ENCODE measurements at regions not wholly inside any gene's neighbourhood (a gene's known extent, or its start where the extent isn't known, plus 50 kb on each side); places are given as distances from the start of the nearest gene placed in this dataset.

DNA sequence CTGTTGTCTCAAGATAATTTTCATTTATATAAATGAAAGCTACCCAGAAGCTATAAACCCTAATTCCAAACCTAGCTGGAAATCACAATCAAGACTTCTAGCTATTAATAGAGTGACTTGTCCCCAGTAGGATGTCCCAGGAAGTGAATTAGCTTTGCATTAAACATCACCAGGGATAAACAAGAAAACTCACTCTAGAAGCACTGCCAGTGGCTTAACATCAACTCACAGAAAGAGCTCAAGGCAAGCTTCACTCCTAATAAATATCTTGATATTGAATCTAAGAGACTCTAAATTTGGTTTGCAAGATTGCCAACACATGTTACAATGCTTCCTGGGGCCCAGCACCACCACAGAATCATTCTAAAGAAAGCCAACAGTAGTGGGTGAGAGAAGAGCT lies 468.7 kb upstream of the FAM241A start:
- Histone ChIP-seq H3K9ac (ENCODE audit: low read length) (no peak overlapping the region), H3K27ac (ENCODE audit: low read depth, low read length) (no peak overlapping the region)

DNA sequence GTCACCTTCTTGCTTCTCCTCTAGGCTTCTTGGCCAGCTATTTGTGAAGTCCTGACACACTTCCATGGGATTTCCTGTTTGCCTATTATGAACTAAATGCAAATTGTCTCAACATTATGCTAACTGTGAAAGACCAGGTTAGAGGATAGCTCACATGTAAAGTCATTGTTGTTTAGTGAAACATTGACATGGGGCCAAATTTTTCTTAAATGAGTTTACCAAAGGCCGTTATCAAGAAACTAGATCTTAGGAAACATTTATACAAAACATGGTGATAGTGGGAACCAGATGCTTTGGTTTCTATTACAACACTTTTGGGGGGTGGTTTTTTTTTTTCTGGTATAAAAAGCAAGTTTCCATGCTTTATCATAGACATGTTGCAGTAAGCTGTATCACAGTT lies 466.8 kb upstream of the FAM241A start:
- H3K4me1 ChIP-seq (ENCODE audit: control insufficient read depth, insufficient read depth, low read length) = 0 out of 2 replicates have a peak, but pooled peaks cover 3% of the 10 kb centered on the region
- H3K27ac ChIP-seq (ENCODE audit: low read depth, low read length) = no peak overlapping the region
- H3K9ac ChIP-seq (ENCODE audit: low read length) = no peak overlapping the region
- H3K4me3 ChIP-seq (ENCODE audit: low read depth, low read length) = no peak overlapping the region
- no peaks in the 10 kb centered on the region for H3K9me3 ChIP-seq (ENCODE audit: control insufficient read depth, insufficient read depth, low read depth, low read length)
- H3K36me3 ChIP-seq (ENCODE audit: control insufficient read depth, insufficient read depth, low read length) = no peaks in the 10 kb centered on the region
- no peaks in the 10 kb centered on the region for H3K27me3 ChIP-seq (ENCODE audit: control insufficient read depth, insufficient read depth, low read length)

More for the DNA sequence above, 468.7 kb upstream of the FAM241A start:
- H3K4me3 ChIP-seq (ENCODE audit: low read depth, low read length) = no peak overlapping the region
- H3K4me1 ChIP-seq (ENCODE audit: control insufficient read depth, insufficient read depth, low read length) = 0 out of 2 replicates have a peak, but pooled peaks cover 3% of the 10 kb centered on the region
- H3K36me3 ChIP-seq (ENCODE audit: control insufficient read depth, insufficient read depth, low read length) = no peaks in the 10 kb centered on the region
- H3K9me3 ChIP-seq (ENCODE audit: control insufficient read depth, insufficient read depth, low read depth, low read length) = no peaks in the 10 kb centered on the region
- no peaks in the 10 kb centered on the region for H3K27me3 ChIP-seq (ENCODE audit: control insufficient read depth, insufficient read depth, low read length)

DNA sequence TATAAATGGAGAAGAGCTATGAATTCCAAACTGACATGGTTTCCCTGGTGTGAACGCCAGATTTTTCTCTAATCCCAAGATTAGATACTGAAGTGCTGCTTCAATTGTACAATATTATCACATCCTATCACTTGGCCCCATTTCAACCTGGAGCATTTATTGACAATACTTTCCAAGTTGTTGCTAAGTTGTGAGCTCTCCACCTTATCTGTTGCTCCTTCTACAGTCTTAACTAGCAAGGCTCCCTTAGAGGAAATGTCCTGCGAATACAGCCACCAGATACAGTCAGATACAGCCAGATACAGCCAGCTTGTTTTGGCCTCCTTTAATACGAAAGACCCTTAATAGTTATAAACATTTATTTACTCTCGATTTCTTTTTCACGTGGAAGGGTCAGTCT lies 466.3 kb upstream of the FAM241A start:
- H3K9ac ChIP-seq (ENCODE audit: low read length) = no peak overlapping the region
- 0 out of 2 replicates have a peak, but pooled peaks cover 3% of the 10 kb centered on the region for H3K4me1 ChIP-seq (ENCODE audit: control insufficient read depth, insufficient read depth, low read length)
- H3K27me3 ChIP-seq (ENCODE audit: control insufficient read depth, insufficient read depth, low read length) = no peaks in the 10 kb centered on the region
- no peaks in the 10 kb centered on the region for H3K9me3 ChIP-seq (ENCODE audit: control insufficient read depth, insufficient read depth, low read depth, low read length)
- no peak overlapping the region for H3K27ac ChIP-seq (ENCODE audit: low read depth, low read length)
- no peak overlapping the region for H3K4me3 ChIP-seq (ENCODE audit: low read depth, low read length)
- H3K36me3 ChIP-seq (ENCODE audit: control insufficient read depth, insufficient read depth, low read length) = no peaks in the 10 kb centered on the region

DNA sequence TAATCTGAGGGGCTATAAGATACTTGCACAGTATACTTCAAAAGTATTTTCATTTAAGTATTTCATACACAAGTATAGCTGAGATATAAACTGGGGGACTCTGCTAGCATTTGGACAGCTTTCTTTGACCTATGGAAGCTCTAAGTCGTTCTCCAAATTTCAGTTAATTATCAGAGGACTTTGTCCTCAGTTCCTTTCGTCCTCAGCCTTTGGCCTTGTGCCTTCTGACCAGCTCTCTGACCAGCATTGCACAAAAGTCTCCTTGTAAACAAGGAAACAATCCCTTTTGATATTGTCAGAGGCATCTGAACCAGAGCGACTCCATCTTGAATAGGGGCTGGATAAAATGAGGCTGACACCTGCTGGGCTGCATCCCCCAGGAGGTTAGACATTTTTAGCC lies 464.0 kb upstream of the FAM241A start:
- Histone ChIP-seq H3K9ac (ENCODE audit: low read length) (no peak overlapping the region), H3K4me3 (ENCODE audit: low read depth, low read length) (no peak overlapping the region), H3K27ac (ENCODE audit: low read depth, low read length) (no peak overlapping the region), H3K4me1 (ENCODE audit: control insufficient read depth, insufficient read depth, low read length) (0 out of 2 replicates have a peak, but pooled peaks cover 3% of the 10 kb centered on the region), H3K9me3 (ENCODE audit: control insufficient read depth, insufficient read depth, low read depth, low read length) (no peaks in the 10 kb centered on the region), H3K27me3 (ENCODE audit: control insufficient read depth, insufficient read depth, low read length) (no peaks in the 10 kb centered on the region), H3K36me3 (ENCODE audit: control insufficient read depth, insufficient read depth, low read length) (no peaks in the 10 kb centered on the region)

DNA sequence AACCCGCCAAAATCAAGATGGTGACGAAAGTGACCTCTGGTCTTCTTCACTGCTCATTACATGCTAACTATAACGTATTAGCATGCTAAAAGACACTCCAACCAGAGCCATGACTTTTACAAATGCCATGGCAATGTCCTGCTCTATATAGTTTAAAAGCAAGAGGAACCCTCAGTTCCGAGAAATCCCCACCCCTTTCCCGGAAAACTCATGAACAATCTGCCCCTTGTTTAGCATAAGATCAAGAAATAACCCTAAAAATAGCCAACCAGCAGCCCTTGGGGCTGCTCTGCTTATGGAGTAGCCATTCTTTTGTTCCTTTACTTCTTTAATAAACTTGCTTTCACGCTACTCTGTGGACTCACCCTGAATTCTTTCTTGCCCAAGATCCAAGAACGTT lies 463.5 kb upstream of the FAM241A start:
- no peak overlapping the region for H3K27ac ChIP-seq (ENCODE audit: low read depth, low read length)
- H3K27me3 ChIP-seq (ENCODE audit: control insufficient read depth, insufficient read depth, low read length) = no peaks in the 10 kb centered on the region
- H3K4me3 ChIP-seq (ENCODE audit: low read depth, low read length) = no peak overlapping the region
- 0 out of 2 replicates have a peak, but pooled peaks cover 3% of the 10 kb centered on the region for H3K4me1 ChIP-seq (ENCODE audit: control insufficient read depth, insufficient read depth, low read length)
- H3K36me3 ChIP-seq (ENCODE audit: control insufficient read depth, insufficient read depth, low read length) = no peaks in the 10 kb centered on the region
- no peak overlapping the region for H3K9ac ChIP-seq (ENCODE audit: low read length)
- no peaks in the 10 kb centered on the region for H3K9me3 ChIP-seq (ENCODE audit: control insufficient read depth, insufficient read depth, low read depth, low read length)

DNA sequence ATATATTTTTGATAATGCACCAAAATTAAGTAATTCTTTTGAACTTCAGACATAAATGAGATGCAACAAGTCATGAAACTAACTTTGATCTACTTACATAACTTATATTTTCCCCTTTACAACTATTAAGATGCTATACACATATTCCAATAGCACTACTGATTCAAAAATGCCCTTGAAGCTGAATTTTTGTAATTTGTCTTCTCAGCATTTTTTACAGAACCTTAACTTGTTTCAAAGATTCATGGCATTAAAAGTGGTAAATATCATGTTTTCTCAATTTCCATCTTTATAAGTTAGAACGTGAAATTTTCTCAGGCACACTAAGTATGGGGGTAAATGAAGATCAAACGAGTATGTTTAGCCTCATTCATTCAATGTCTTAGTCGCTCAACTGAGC lies 460.0 kb upstream of the FAM241A start:
- Histone ChIP-seq H3K4me3 (ENCODE audit: low read depth, low read length) (no peak overlapping the region), H3K36me3 (ENCODE audit: control insufficient read depth, insufficient read depth, low read length) (no peaks in the 10 kb centered on the region), H3K9me3 (ENCODE audit: control insufficient read depth, insufficient read depth, low read depth, low read length) (no peaks in the 10 kb centered on the region), H3K9ac (ENCODE audit: low read length) (no peak overlapping the region), H3K27ac (ENCODE audit: low read depth, low read length) (no peak overlapping the region), H3K27me3 (ENCODE audit: control insufficient read depth, insufficient read depth, low read length) (no peaks in the 10 kb centered on the region), H3K4me1 (ENCODE audit: control insufficient read depth, insufficient read depth, low read length) (no peaks in the 10 kb centered on the region)

DNA sequence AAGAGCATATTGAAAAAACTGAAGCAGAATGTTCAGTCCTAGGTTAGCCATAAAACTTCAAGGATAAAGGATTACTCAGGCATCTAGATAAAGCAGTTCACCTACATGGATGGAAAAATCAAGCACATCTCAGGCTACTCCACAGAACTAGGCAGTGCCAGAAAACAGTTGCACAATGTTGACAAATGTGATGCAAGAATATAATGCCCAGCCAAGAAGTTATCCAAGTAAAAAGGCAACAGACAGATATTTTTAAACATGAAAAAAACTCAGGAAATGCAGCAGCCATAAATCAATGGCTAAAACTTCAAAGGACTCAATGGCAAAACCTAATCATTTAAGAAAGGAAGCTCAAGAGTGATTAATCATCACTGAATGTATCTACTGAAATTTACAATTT lies 456.0 kb upstream of the FAM241A start:
- H3K9me3 ChIP-seq (ENCODE audit: control insufficient read depth, insufficient read depth, low read depth, low read length) = 0 out of 2 replicates have a peak, but pooled peaks cover 2% of the 10 kb centered on the region
- no peaks in the 10 kb centered on the region for H3K4me1 ChIP-seq (ENCODE audit: control insufficient read depth, insufficient read depth, low read length)
- H3K27ac ChIP-seq (ENCODE audit: low read depth, low read length) = no peak overlapping the region
- no peak overlapping the region for H3K4me3 ChIP-seq (ENCODE audit: low read depth, low read length)
- no peak overlapping the region for H3K9ac ChIP-seq (ENCODE audit: low read length)
- no peaks in the 10 kb centered on the region for H3K36me3 ChIP-seq (ENCODE audit: control insufficient read depth, insufficient read depth, low read length)
- H3K27me3 ChIP-seq (ENCODE audit: control insufficient read depth, insufficient read depth, low read length) = no peaks in the 10 kb centered on the region

DNA sequence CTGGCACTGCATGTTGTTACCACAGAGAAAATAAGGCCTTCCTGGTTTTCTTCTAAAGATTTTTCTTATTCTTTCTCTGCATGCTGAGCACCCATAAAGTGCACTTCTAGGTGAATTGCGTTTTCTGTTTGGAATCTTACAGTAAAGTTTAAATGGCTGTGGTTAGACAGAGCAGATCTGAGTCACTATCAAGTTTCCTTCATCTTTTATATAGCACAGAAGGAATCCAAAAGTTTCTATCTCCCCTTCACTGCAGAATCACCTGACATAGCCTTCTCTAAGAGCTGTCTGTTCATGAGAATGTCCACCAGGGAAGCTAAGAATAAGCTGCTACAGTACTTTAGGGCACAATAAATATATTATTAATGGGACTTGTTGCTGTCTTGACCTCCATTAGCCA lies 455.5 kb upstream of the FAM241A start:
- Histone ChIP-seq H3K27me3 (ENCODE audit: control insufficient read depth, insufficient read depth, low read length) (no peaks in the 10 kb centered on the region), H3K4me3 (ENCODE audit: low read depth, low read length) (no peak overlapping the region), H3K9me3 (ENCODE audit: control insufficient read depth, insufficient read depth, low read depth, low read length) (0 out of 2 replicates have a peak, but pooled peaks cover 2% of the 10 kb centered on the region), H3K4me1 (ENCODE audit: control insufficient read depth, insufficient read depth, low read length) (no peaks in the 10 kb centered on the region), H3K9ac (ENCODE audit: low read length) (no peak overlapping the region), H3K36me3 (ENCODE audit: control insufficient read depth, insufficient read depth, low read length) (no peaks in the 10 kb centered on the region), H3K27ac (ENCODE audit: low read depth, low read length) (no peak overlapping the region)

DNA sequence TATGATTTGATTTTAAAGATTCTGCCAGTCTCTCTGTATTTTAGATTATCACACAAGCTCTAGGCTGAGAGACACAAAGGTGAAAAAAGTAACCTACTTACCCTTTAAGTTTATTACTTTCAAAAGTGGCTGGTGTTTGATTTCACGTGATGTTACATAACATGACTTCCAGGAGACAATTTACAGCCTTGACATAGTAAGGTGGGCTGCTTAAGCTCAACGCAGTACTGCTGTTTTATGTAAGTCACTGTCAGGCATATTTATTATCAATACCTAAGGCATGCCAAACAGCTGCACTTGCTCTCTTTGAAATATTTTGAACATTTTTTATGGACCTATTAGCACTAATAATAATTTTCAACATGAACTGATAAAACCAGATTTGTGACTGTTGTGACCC lies 451.5 kb upstream of the FAM241A start:
- Histone ChIP-seq H3K27ac (ENCODE audit: low read depth, low read length) (no peak overlapping the region), H3K9me3 (ENCODE audit: control insufficient read depth, insufficient read depth, low read depth, low read length) (0 out of 2 replicates have a peak, but pooled peaks cover 2% of the 10 kb centered on the region), H3K27me3 (ENCODE audit: control insufficient read depth, insufficient read depth, low read length) (no peaks in the 10 kb centered on the region), H3K36me3 (ENCODE audit: control insufficient read depth, insufficient read depth, low read length) (no peaks in the 10 kb centered on the region), H3K4me1 (ENCODE audit: control insufficient read depth, insufficient read depth, low read length) (no peaks in the 10 kb centered on the region), H3K9ac (ENCODE audit: low read length) (no peak overlapping the region), H3K4me3 (ENCODE audit: low read depth, low read length) (no peak overlapping the region)

DNA sequence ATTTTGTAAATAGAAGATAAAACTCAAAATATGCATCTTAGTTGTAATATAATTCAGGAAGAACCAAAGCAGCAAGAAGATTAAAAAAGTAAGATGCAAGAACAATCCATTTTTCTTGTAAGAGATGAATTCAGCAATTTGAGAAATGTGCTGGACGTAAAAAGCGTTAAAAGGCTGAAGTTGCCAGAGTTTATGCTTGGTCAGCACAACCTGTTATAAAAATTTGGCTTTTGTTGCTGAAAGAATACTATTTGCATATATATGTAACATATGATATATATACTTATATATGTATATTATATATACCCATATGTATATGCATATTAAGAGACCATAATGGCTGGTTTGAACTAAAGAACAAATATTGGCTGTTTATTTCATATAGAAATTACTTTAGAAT lies 449.6 kb upstream of the FAM241A start:
- no peaks in the 10 kb centered on the region for H3K27me3 ChIP-seq (ENCODE audit: control insufficient read depth, insufficient read depth, low read length)
- no peak overlapping the region for H3K4me3 ChIP-seq (ENCODE audit: low read depth, low read length)
- no peaks in the 10 kb centered on the region for H3K4me1 ChIP-seq (ENCODE audit: control insufficient read depth, insufficient read depth, low read length)
- no peak overlapping the region for H3K9ac ChIP-seq (ENCODE audit: low read length)
- no peaks in the 10 kb centered on the region for H3K36me3 ChIP-seq (ENCODE audit: control insufficient read depth, insufficient read depth, low read length)
- H3K9me3 ChIP-seq (ENCODE audit: control insufficient read depth, insufficient read depth, low read depth, low read length) = 0 out of 2 replicates have a peak, but pooled peaks cover 2% of the 10 kb centered on the region
- H3K27ac ChIP-seq (ENCODE audit: low read depth, low read length) = no peak overlapping the region

DNA sequence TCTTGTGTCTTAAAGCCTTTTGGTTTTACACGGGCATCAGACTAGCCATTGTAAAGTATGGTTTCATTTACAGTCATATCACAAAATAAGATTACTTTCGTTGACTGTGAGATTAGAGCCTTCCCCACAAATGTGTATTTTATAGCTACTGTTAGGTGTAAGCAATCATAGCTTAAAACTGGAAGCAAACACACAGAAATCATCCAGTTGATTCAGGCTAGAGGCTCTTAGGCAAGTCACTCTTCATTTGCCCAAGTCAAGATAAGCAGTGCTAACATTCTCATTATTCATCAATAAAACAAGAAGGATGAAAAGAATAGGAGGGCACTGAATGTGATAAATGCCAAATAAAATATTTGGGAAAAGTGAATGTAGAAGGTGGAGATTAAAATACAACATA lies 448.7 kb upstream of the FAM241A start:
- H3K27me3 ChIP-seq (ENCODE audit: control insufficient read depth, insufficient read depth, low read length) = no peaks in the 10 kb centered on the region
- no peak overlapping the region for H3K27ac ChIP-seq (ENCODE audit: low read depth, low read length)
- no peaks in the 10 kb centered on the region for H3K36me3 ChIP-seq (ENCODE audit: control insufficient read depth, insufficient read depth, low read length)
- no peak overlapping the region for H3K4me3 ChIP-seq (ENCODE audit: low read depth, low read length)
- H3K9me3 ChIP-seq (ENCODE audit: control insufficient read depth, insufficient read depth, low read depth, low read length) = no peaks in the 10 kb centered on the region
- H3K4me1 ChIP-seq (ENCODE audit: control insufficient read depth, insufficient read depth, low read length) = no peaks in the 10 kb centered on the region
- H3K9ac ChIP-seq (ENCODE audit: low read length) = no peak overlapping the region
